ENCODE measurements at regions not wholly inside any gene's neighbourhood (a gene's known extent, or its start where the extent isn't known, plus 50 kb on each side); places are given as distances from the start of the nearest gene placed in this dataset.
A peak's percentile ranks its signal among the peaks of the same experiment; 100 is the strongest.

DNA sequence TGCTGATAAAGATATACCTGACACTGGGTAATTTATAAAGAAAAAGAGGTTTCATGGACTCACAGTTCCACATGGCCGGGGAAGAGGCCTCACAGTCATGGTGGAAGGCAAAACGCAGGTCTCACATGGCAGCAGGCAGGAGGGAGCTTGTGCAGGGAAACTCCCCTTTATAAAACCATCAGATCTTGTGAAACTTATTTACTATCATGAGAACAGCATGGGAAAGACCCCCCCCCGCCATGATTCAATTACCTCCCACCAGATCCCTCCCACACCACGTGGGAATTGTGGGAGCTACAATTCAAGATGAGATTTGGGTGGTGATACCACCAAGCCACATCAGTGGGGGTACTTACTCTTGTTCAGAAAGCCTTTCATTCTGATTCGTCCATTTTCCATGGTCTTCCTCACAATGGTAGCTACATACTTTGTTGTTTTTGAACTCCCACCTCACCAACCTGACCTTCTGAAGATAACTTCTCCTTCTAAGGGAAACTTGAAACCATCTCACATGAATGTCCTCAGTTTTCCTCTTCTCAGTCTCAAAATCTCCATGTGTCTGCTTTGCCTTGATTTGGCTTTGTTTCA lies 275.6 kb upstream of the PROK2 start:
- peak in 1 of 2 donors; percentile 2 for DNase-seq

DNA sequence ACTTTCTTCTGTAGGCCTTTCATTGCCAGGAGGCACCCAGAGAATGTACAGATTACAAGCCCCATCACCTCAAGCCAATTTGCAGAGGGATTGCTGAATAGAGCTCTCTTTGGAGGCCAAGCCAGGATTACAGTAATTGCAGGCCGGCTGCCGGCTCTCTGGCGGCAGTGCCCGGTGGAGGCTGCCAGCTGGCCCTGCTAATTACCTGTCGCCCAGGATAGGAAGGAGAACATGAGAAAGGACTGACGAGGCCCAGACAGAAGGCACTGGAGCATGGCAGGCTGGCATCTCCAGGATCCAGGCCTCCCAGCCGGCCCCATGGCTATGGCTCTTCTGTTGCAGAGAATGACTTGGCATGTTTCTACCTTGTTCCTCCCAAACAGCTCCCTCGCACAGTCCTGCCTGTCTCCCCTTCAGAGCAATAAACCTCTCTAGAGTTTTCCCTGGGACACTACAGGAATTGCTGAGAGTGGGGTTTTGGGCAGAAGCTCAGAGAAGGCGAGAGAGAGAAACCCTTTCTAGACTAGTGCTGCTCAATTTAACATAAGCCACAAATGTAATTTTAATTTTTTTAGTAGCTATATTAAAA lies 273.6 kb upstream of the PROK2 start:
- no peak for DNase-seq

DNA sequence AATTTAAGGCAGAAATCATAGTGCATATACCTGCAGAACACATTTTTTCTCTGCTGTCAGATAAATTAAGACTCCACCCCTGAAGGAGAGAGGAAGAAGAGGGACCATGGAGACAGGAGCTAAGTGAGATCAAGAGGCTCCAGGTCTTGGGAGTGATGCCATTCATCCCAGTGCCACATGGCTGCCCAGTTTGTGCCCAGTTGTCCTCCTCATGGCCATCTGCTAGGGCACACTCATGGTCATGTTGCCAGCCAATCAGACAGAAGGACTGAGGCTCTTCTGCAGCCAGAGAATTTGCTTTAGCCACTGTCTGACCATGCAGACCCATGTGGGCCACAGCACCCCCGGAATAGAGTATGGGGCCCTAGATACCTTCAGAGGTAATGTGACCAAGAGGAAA lies 270.5 kb upstream of the PROK2 start:
- DNase-seq = no peak

DNA sequence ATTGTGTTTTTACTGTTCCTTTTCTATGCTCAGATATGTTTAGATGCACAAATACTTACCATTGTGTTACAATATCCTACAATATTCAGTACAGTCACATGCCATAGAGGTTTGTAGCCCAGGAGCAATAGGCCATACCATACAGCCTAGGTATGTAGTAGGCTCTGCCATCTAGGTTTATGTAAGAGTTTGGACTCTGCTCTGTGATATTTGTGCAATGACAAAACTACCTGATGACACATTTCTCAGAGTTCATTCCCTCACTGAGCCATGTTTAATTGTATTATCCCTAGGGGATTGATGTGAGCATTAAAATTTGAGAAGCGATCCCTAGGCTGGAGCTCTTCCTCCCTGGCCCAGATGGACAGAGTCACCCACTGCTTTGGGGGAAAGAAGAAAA lies 270.0 kb upstream of the PROK2 start:
- DNase-seq = no peak

- no peak for DNase-seq
Observed at GRCh38 chr3:72052841-72053409, 268.0 kb upstream of the PROK2 start.

GRCh38 chr3:72050771-72051170 lies 265.8 kb upstream of the PROK2 start:
- DNase-seq = no peak

DNA sequence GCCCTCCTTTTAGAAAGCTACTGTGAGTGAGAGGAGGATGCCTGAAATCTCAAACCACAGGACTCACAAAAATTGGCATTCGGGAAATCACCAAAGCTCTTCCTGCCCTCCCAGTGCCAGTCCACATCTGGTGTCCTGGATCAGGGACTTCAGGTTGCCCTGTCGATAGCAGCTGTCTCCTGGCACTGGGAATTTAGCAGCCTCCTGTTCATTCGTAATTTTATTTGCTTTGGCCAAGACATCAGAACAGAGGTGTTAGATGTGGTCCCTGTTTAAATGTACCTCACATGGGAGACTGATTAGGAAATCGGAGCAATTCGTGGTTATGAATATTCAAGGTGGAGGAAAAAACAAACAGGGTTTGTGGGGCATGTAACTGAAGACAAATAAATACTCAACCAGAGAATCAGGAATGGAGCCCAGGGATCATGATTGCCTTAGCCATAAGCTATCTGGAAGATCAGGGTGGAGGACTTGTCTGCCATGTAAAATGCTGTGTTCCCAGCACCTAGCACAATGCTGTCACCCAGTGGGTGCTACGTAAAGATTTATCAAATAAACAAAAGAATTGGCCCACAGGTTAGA lies 265.2 kb upstream of the PROK2 start:
- no peak for DNase-seq

GRCh38 chr3:72049300-72049699 lies 264.4 kb upstream of the PROK2 start:
- no peak for DNase-seq

DNA sequence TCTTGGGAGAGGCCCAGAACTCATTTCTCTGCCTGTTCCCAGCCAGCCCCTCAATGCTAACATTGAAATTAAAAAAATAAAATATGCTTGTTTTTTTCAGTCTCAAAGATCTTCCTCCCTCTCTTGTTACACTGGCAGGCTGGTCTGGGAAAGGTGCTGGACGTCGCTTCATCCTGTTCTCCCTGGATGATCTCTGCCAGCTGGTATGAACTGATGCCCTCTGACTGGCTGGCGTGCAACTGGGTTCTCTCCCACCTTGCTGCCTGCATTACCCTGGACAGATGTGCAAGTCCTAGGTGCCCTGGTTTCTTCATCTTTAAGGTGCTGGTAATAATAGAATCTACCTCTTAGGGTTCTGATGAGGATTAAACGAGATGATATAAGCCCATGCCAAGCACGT lies 263.9 kb upstream of the PROK2 start:
- no peak for DNase-seq

- no peak for DNase-seq
Observed at GRCh38 chr3:72047221-72047871, 262.4 kb upstream of the PROK2 start.

- DNase-seq = no peak
Observed at GRCh38 chr3:72044231-72044855, 259.4 kb upstream of the PROK2 start.

GRCh38 chr3:72043204-72044133 lies 258.5 kb upstream of the PROK2 start:
- no peak for DNase-seq

- no peak for DNase-seq
Observed at GRCh38 chr3:72042397-72043203, 257.7 kb upstream of the PROK2 start.

- no peak for DNase-seq
Observed at GRCh38 chr3:72041511-72041910, 256.6 kb upstream of the PROK2 start.

DNA sequence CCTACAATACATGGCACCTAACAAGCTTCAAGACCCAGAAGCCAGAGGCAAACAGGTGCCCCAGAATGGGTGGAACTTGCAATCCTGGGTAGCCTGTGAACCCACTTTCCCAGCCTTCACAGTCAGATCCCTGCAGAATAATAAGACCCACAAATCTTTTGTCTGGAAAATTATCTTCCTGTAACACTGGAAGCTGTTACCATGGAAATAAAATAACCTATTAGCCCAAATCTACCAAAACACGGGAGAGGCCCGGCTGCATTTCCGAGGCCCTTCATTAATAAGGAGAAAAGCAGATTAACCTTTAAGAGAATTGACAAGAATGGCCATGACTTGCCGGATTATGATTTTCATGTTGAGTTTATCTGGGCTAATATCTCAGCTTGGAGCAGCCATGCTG lies 256.1 kb upstream of the PROK2 start:
- DNase-seq = no peak

- DNase-seq = no peak
Observed at GRCh38 chr3:72039677-72040076, 254.7 kb upstream of the PROK2 start.

DNA sequence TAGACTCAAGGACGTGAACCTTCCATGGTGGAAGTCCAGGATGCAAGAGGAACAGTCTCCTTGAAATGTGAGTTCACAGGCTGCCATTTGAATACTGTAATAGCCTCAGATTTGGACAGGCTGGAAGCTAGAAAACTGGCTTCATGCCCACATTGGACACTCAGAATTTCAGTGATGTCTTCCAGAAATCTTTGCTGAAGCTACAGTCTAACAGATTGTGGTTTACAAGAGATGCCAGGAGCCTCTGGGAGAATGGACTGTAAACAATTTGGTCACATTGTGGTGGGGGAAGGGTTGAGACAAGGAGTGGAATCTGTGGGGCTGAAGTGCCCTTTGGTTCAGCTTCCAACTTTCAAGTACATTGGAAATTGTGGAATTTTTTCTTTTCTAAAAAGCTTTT lies 252.0 kb upstream of the PROK2 start:
- DNase-seq = no peak

DNA sequence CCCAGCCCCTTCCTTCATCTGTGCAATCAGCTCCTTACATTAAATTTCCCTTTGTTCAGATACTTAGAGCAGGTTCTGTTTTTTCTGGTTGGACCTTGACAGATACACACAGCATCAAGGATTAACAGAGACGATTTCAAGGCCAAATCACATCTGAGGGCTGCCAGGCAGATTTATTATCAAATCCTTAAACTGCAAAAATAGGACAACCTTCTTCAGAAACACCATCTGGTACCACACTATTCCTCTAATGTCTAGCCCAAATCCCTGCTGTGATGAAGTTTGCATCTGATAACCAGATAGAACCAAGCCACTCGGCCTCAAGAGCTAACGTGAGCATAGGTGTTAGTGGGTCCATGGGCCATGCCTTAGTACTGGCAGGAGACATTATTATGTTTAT lies 250.7 kb upstream of the PROK2 start:
- DNase-seq = no peak

DNA sequence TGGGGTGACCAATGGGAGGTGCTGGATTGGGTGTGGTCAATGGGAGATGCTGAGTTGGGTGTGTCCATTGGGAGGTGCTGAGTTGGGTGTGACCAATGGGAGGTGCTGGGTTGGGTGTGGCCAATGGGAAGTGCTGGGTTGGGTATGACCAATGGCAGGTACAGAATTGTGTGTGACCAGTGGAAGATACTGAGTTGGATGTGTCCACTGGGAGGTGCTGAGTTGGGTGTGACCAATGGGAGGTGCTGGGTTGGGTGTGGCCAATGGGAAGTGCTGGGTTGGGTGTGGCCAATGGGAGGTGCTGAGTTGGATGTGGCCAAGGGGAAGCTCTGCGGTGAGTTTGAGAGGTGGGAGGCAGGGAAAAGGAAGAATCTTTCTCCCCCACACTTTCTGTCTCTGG lies 250.0 kb upstream of the PROK2 start:
- DNase-seq = no peak

- no peak for DNase-seq
Observed at GRCh38 chr3:72033666-72034428, 248.9 kb upstream of the PROK2 start.
